GM23248 (cell line): ENCODE measurements at regions not wholly inside any gene's neighbourhood (a gene's known extent, or its start where the extent isn't known, plus 50 kb on each side); places are given as distances from the start of the nearest gene placed in this dataset.

Source experiments
- EZH2 ChIP-seq: fragments of 200-600 bp; sonication (generic); IDR thresholded peaks from 2 replicates; pipeline ENCODE4 v1.6.1; 2018; ENCODE audit warnings: antibody characterized with exemption, mild to moderate bottlenecking; ENCODE audit not compliant: insufficient read depth, poor library complexity, severe bottlenecking
- EZH2phosphoT487 ChIP-seq: fragments of 200-600 bp; sonication (generic); IDR thresholded peaks from 2 replicates; pipeline ENCODE4 v1.6.1; 2018; ENCODE audit warnings: antibody characterized with exemption, moderate library complexity, mild to moderate bottlenecking, low read depth; ENCODE audit not compliant: insufficient read depth

DNA sequence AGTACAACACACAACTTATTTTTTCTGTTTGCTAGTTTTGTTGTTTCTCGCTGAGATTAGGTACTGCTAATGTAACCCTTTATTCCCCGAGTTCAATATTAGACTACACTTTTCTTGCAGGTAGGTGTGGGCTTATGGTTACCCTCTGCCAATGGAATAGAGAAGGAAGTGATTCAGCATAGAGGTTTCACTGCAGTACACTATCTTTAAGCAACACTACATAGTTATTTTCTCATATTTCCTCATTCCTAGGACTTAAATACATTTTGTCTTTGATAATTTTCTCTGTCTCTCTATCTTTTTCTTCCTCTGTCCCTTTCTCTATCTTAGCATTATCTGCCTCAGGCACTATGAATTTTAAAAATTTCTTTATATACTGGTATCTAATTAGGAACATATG lies 791.0 kb downstream of the FAM181B start:
- TF ChIP-seq EZH2 (no peak), EZH2phosphoT487 (no peak)
